Ectodermal cell (in vitro differentiated cells): ENCODE measurements at regions not wholly inside any gene's neighbourhood (a gene's known extent, or its start where the extent isn't known, plus 50 kb on each side); places are given as distances from the start of the nearest gene placed in this dataset.
"Not testable (repeated sequence)": the region's sequence is repeated elsewhere in the genome, so short reads cannot be mapped to it uniquely, and the experiment has no call there.

Experiments
- H3K27ac ChIP-seq: 2 replicates; pipeline ENCODE4 v1.7.0; 2013; ENCODE audit warnings: mild to moderate bottlenecking, low read depth, low read length; ENCODE audit not compliant: insufficient read depth, poor library complexity, severe bottlenecking
- H3K27me3 ChIP-seq: 2 replicates; pipeline ENCODE4 v1.7.0; 2013; ENCODE audit warnings: mild to moderate bottlenecking, low read length; ENCODE audit not compliant: insufficient read depth, control insufficient read depth, poor library complexity, severe bottlenecking
- H3K36me3 ChIP-seq: one replicate; pipeline ENCODE4 v1.7.0; 2013; ENCODE audit warnings: low read length; ENCODE audit not compliant: control insufficient read depth, insufficient read depth
- H3K4me1 ChIP-seq: one replicate; pipeline ENCODE4 v1.7.0; 2013; ENCODE audit warnings: low read length; ENCODE audit not compliant: control insufficient read depth, insufficient read depth
- H3K4me3 ChIP-seq: 2 replicates; pipeline ENCODE4 v1.7.0; 2013; ENCODE audit warnings: low read depth, low read length, control low read depth; ENCODE audit not compliant: insufficient read depth
- H3K9me3 ChIP-seq: 2 replicates; pipeline ENCODE4 v1.7.0; 2013; ENCODE audit warnings: mild to moderate bottlenecking, low read length, moderate library complexity; ENCODE audit not compliant: control insufficient read depth
- WGBS, 2 experiments: methylation state at CpG; one replicate each; pipeline ENCODE4 v1.1.7; 2013; ENCODE audit warnings: missing lambda C conversion rate in 2 of 2; 5-methylcytosine and 5-hydroxymethylcytosine counted together

GRCh38 chr10:108600511-108600910 lies 1322.8 kb downstream of the XPNPEP1 start:
- not testable (repeated sequence) for H3K4me1 ChIP-seq, H3K36me3 ChIP-seq, H3K27me3 ChIP-seq, H3K4me3 ChIP-seq, H3K9me3 ChIP-seq, H3K27ac ChIP-seq
- 80 to 86% methylated on average over 4 of the region's 4 CpGs for WGBS, 2 experiments

- H3K27ac ChIP-seq, H3K27me3 ChIP-seq, H3K36me3 ChIP-seq, H3K9me3 ChIP-seq, H3K4me3 ChIP-seq, H3K4me1 ChIP-seq: not testable (repeated sequence)
- 84 to 85% methylated on average over 11 of the region's 11 CpGs for WGBS, 2 experiments
Measured at GRCh38 chr10:108599317-108599716, 1324.0 kb downstream of the XPNPEP1 start.

- Histone ChIP-seq H3K27ac (no peak overlapping the region), H3K36me3 (no peaks in the 10 kb centered on the region), H3K4me1 (no peaks in the 10 kb centered on the region), H3K9me3 (no peaks in the 10 kb centered on the region), H3K4me3 (no peak overlapping the region), H3K27me3 (no peaks in the 10 kb centered on the region)
Measured at GRCh38 chr10:108598831-108599230, 1324.5 kb downstream of the XPNPEP1 start.

- no peaks in the 10 kb centered on the region for H3K4me1 ChIP-seq
- no peaks in the 10 kb centered on the region for H3K27me3 ChIP-seq
- no peak overlapping the region for H3K27ac ChIP-seq
- H3K36me3 ChIP-seq, result no peaks in the 10 kb centered on the region
- no peak overlapping the region for H3K4me3 ChIP-seq
- no peaks in the 10 kb centered on the region for H3K9me3 ChIP-seq
- WGBS, 2 experiments, result 38 to 50% methylated on average over 1 of the region's 1 CpG
Measured at GRCh38 chr10:108598320-108598695, 1325.0 kb downstream of the XPNPEP1 start.

GRCh38 chr10:108597657-108598319 lies 1325.5 kb downstream of the XPNPEP1 start:
- Histone ChIP-seq H3K9me3 (no peaks in the 10 kb centered on the region), H3K4me3 (no peak overlapping the region), H3K4me1 (no peaks in the 10 kb centered on the region), H3K27ac (no peak overlapping the region), H3K36me3 (no peaks in the 10 kb centered on the region), H3K27me3 (no peaks in the 10 kb centered on the region)
- 56 to 68% methylated on average over 2 of the region's 2 CpGs for WGBS, 2 experiments

- Histone ChIP-seq H3K4me1 (no peaks in the 10 kb centered on the region), H3K4me3 (no peak overlapping the region), H3K27ac (no peak overlapping the region), H3K27me3 (no peaks in the 10 kb centered on the region), H3K9me3 (no peaks in the 10 kb centered on the region), H3K36me3 (no peaks in the 10 kb centered on the region)
- WGBS, 2 experiments, result 82 to 89% methylated on average over 6 of the region's 6 CpGs
Measured at GRCh38 chr10:108597031-108597430, 1326.3 kb downstream of the XPNPEP1 start.

GRCh38 chr10:108592956-108593355 lies 1330.4 kb downstream of the XPNPEP1 start:
- Histone ChIP-seq H3K4me3 (no peak overlapping the region), H3K36me3 (no peaks in the 10 kb centered on the region), H3K27me3 (no peaks in the 10 kb centered on the region), H3K27ac (no peak overlapping the region), H3K4me1 (no peaks in the 10 kb centered on the region), H3K9me3 (no peaks in the 10 kb centered on the region)
- 80% methylated on average over 1 of the region's 1 CpG; no CpG with 5 or more reads in 1 of the 2 experiments for WGBS, 2 experiments

- Histone ChIP-seq H3K9me3 (no peaks in the 10 kb centered on the region), H3K4me1 (no peaks in the 10 kb centered on the region), H3K27ac (no peak overlapping the region), H3K36me3 (no peaks in the 10 kb centered on the region), H3K4me3 (no peak overlapping the region), H3K27me3 (no peaks in the 10 kb centered on the region)
- WGBS, 2 experiments, result 70 to 81% methylated on average over 2 of the region's 2 CpGs
Measured at GRCh38 chr10:108591417-108591816, 1331.9 kb downstream of the XPNPEP1 start.

GRCh38 chr10:108586424-108586823 lies 1336.9 kb downstream of the XPNPEP1 start:
- H3K4me1 ChIP-seq, result no peaks in the 10 kb centered on the region
- no peaks in the 10 kb centered on the region for H3K27me3 ChIP-seq
- no peak overlapping the region for H3K4me3 ChIP-seq
- H3K27ac ChIP-seq, result no peak overlapping the region
- H3K9me3 ChIP-seq, result no peaks in the 10 kb centered on the region
- WGBS, 2 experiments, result 76 to 92% methylated on average over 2 to 3 of the region's 3 CpGs
- no peaks in the 10 kb centered on the region for H3K36me3 ChIP-seq

- Histone ChIP-seq H3K4me3 (no peak overlapping the region), H3K27ac (no peak overlapping the region)
Measured at GRCh38 chr10:108583877-108584276, 1339.4 kb downstream of the XPNPEP1 start.

GRCh38 chr10:108582888-108583287 lies 1340.4 kb downstream of the XPNPEP1 start:
- Histone ChIP-seq H3K27me3 (no peaks in the 10 kb centered on the region), H3K27ac (no peak overlapping the region), H3K4me3 (no peak overlapping the region), H3K9me3 (peaks cover 2% of the 10 kb centered on the region), H3K4me1 (no peaks in the 10 kb centered on the region), H3K36me3 (no peaks in the 10 kb centered on the region)
- WGBS, 2 experiments, result 78 to 86% methylated on average over 1 of the region's 1 CpG

More at GRCh38 chr10:108583877-108584276, 1339.4 kb downstream of the XPNPEP1 start:
- Histone ChIP-seq H3K9me3 (peaks cover 2% of the 10 kb centered on the region), H3K4me1 (no peaks in the 10 kb centered on the region), H3K36me3 (no peaks in the 10 kb centered on the region), H3K27me3 (no peaks in the 10 kb centered on the region)
- 79% methylated on average over 1 of the region's 1 CpG for WGBS, 2 experiments
